ENCODE measurements at regions not wholly inside any gene's neighbourhood (a gene's known extent, or its start where the extent isn't known, plus 50 kb on each side); places are given as distances from the start of the nearest gene placed in this dataset.

DNA sequence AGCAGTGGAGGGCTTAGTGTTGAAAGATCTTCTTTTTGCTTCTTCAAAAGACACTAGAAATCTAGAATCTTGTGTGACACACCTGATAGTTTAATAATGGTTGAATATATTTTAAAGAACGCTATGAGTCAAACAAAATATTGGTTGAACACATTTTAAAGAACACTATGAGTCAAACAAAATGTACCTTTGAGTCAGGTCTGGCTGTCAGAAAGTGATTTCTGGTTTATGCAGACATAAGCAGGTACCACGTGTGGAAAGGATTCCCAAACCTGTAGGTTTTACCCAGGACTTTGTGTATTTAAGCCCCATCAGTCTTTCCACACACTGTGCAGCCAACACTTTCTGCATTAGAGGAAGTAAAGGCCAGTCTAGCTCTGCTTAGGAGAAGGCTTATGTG lies 366.7 kb upstream of the TENM4 start:
- no peak for DNase-seq (ENCODE audit: extremely low read depth, low read depth)
- TF ChIP-seq, protein P1, sequence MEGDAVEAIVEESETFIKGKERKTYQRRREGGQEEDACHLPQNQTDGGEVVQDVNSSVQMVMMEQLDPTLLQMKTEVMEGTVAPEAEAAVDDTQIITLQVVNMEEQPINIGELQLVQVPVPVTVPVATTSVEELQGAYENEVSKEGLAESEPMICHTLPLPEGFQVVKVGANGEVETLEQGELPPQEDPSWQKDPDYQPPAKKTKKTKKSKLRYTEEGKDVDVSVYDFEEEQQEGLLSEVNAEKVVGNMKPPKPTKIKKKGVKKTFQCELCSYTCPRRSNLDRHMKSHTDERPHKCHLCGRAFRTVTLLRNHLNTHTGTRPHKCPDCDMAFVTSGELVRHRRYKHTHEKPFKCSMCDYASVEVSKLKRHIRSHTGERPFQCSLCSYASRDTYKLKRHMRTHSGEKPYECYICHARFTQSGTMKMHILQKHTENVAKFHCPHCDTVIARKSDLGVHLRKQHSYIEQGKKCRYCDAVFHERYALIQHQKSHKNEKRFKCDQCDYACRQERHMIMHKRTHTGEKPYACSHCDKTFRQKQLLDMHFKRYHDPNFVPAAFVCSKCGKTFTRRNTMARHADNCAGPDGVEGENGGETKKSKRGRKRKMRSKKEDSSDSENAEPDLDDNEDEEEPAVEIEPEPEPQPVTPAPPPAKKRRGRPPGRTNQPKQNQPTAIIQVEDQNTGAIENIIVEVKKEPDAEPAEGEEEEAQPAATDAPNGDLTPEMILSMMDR (IDR thresholded peaks at IDR 0.05; ENCODE audit: low read depth, low read length, missing control alignments): no peak
- no peak overlapping the region for H3K4me3 ChIP-seq (replicated peaks; ENCODE audit: low read depth, low read length)

DNA sequence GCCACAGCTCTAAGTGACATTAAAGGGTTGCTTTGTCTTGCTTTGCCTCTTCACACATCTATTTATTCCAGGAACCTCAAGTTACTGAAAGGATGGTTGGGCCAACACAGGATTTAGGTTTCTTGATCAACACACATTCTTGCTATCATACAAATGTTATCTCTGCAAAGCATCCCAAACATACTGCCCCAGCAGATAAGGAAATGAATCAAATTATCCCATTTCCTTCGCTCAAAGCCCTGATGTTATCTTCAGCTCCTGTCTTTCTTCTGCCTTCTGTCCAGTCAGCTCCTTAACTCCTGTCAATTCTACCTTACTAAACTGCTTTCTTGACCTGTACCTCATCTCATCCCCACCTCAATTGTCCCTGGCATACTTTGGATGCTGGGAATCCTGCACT lies 355.9 kb upstream of the TENM4 start:
- DNase-seq (ENCODE audit: extremely low read depth, low read depth): no peak
- H3K4me3 ChIP-seq (replicated peaks; ENCODE audit: low read depth, low read length): no peak overlapping the region
- TF ChIP-seq, protein P1 (IDR thresholded peaks at IDR 0.05; ENCODE audit: low read depth, low read length, missing control alignments): no peak

DNA sequence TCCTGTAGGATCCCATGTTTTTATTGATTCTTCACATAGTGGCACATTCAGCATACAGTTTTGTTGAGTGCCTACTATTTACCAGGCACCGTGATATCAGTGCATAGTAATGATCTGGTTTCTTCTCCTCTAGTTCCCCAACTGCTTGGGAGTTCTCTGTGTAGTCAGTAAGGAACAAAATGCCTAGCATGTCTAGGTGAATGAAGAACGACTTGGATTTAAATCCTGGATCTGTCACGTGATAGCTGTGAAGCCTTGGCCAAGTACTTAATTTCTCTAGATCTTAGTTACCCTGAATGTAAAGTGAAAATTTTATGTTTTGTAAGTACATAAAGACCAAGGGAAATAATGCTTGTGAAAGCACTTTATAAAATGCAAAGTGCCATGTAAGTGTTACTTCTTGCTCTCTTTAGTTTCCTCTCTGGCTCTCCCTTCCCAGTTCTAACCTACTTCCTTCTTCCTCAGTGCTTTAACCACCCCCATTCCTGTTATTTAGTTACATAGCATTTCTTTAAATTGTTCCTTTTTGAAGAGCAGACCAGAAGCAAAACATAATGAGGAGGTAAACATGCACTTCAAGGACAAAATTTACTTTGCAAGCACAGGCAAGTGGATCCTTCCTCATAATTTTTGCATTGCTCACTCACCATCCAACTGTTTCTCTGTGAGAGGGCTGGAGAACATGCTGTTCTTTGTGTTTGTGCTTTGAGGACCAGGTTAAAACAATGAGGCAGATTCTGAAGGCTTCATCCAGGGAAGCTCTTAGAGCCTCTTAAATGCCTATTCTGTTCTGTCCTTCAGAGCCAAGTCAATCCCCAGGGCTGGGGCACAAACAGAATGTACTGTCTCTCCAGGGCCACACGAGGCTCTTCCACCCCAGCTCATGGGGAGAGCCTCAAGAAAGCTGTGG lies 353.9 kb upstream of the TENM4 start:
- no peak for DNase-seq (ENCODE audit: extremely low read depth, low read depth)
- TF ChIP-seq, protein P1 (IDR thresholded peaks at IDR 0.05; ENCODE audit: low read depth, low read length, missing control alignments): no peak
- no peak overlapping the region for H3K4me3 ChIP-seq (replicated peaks; ENCODE audit: low read depth, low read length)

DNA sequence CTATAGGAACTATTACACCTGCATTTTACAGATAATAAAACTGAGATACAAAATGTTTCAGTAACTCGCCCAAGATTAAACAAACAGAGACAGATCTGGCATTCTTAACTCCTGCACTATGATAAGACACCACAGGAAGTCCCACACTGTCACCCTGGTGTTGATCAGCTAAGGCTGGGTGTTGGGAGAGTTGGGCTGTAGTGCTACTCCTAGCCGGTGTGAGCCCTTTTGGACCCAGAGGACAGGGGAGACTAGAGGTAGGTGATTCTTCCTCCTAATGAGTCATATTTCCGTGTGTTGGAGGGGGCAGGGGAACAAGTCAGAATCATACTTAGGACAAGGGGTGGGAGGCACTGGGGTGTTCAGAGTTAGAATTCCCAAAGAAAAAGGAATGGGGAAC lies 353.2 kb upstream of the TENM4 start:
- no peak for DNase-seq (ENCODE audit: extremely low read depth, low read depth)
- no peak overlapping the region for H3K4me3 ChIP-seq (replicated peaks; ENCODE audit: low read depth, low read length)
- TF ChIP-seq, protein P1 (IDR thresholded peaks at IDR 0.05; ENCODE audit: low read depth, low read length, missing control alignments): no peak

DNA sequence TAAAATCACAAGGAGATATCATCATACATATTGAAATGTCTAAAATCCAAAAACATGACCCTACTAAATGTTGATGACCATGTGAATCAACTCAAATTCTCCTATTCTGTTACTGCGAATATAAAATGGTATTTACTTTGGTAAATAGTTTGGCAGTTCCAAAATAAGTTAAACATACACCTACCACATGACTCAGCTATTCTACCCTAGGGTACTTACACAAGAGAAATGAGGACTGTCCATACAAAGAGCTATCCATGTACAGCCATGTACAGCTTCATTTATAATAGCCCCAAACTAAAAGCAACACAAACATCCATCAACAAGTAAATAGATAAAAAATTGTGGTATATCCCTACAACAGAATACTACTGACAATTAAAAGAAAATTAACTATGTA lies 346.1 kb upstream of the TENM4 start:
- H3K4me3 ChIP-seq (replicated peaks; ENCODE audit: low read depth, low read length): no peak overlapping the region
- no peak for DNase-seq (ENCODE audit: extremely low read depth, low read depth)
- TF ChIP-seq, protein P1 (IDR thresholded peaks at IDR 0.05; ENCODE audit: low read depth, low read length, missing control alignments): no peak

DNA sequence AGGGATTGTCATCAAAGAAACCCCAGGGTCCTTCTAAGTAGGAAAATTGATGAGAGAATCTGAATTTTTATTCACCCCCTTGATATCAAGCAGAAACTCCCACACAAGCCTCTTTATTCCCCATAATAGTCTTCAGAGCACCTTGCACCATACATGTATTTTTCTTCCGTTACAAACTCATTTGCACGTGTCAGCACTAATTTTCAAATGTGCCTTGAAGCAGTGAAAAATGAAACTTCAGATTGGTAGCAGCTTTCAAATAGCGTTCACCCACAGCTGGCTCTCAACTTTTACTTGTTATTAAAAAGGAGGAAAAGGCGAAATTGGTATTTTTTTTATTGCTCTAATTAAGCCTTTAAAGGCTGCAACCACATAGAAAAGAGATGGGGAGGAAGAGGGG lies 343.0 kb upstream of the TENM4 start:
- no peak overlapping the region for H3K4me3 ChIP-seq (replicated peaks; ENCODE audit: low read depth, low read length)
- no peak for DNase-seq (ENCODE audit: extremely low read depth, low read depth)
- TF ChIP-seq, protein P1 (IDR thresholded peaks at IDR 0.05; ENCODE audit: low read depth, low read length, missing control alignments): no peak

Measured in HFF-Myc (cell line).